ENCODE measurements at regions not wholly inside any gene's neighbourhood (a gene's known extent, or its start where the extent isn't known, plus 50 kb on each side); places are given as distances from the start of the nearest gene placed in this dataset.

DNA sequence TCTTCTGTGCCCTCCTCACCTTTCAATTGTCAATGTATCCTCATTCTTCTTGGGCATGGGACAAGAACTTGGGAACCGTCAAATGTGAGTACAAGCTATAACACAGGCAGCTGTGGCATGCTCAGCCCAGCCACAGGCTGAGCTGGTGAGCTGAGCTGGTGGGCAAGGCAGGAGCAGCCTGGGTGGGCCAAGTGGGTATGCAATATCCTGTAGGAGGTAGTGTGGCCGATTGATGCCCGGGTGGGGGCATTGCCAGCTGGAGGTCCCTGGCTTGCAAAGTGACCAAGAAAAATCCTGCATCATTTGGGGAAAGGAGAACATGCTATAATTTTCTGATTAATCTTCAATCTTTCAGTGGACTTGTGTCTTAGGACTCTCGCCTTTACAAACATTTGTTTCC lies 507.2 kb upstream of the SLC10A2 start:
- H3K27ac Mint-ChIP-seq = no peak overlapping the region
- intact Hi-C loops (cut with micrococcal nuclease) = no loop called here
- H3K36me3 Mint-ChIP-seq (ENCODE audit: low read depth) = no peaks in the 10 kb centered on the region
- H3K27me3 Mint-ChIP-seq = no peaks in the 10 kb centered on the region
- DNase-seq = no peak
- peaks cover 4% of the 10 kb centered on the region for H3K9me3 Mint-ChIP-seq
- ChIA-PET POLR2A (no interaction called here), CTCF (no interaction called here)
- TF ChIP-seq, protein P1, sequence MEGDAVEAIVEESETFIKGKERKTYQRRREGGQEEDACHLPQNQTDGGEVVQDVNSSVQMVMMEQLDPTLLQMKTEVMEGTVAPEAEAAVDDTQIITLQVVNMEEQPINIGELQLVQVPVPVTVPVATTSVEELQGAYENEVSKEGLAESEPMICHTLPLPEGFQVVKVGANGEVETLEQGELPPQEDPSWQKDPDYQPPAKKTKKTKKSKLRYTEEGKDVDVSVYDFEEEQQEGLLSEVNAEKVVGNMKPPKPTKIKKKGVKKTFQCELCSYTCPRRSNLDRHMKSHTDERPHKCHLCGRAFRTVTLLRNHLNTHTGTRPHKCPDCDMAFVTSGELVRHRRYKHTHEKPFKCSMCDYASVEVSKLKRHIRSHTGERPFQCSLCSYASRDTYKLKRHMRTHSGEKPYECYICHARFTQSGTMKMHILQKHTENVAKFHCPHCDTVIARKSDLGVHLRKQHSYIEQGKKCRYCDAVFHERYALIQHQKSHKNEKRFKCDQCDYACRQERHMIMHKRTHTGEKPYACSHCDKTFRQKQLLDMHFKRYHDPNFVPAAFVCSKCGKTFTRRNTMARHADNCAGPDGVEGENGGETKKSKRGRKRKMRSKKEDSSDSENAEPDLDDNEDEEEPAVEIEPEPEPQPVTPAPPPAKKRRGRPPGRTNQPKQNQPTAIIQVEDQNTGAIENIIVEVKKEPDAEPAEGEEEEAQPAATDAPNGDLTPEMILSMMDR (IDR thresholded peaks at IDR 0.05) = no peak
- no peaks in the 10 kb centered on the region for H3K4me1 Mint-ChIP-seq (ENCODE audit: low read depth)
- H3K4me3 Mint-ChIP-seq = no peak overlapping the region
- no peak for ATAC-seq

DNA sequence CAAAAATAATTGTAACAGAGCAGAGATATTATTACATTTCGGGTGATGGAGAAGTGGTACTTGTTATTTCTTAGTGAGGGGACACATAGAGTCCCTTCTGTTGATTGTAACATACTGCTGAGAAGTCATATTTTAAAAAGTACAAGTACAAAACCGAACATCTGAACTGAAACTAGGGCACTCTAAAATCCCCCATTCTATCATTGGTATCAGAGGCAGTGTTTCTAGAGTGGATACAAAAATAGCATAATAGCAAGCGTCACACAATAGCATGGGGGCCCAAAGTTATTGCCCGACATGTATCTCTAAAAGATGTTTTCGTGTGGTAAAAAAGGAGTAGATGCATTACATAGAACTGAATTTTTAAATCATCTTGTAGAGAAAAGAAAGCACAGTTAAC lies 502.1 kb upstream of the SLC10A2 start:
- Mint-ChIP-seq H3K4me1 (ENCODE audit: low read depth) (no peaks in the 10 kb centered on the region), H3K27me3 (no peaks in the 10 kb centered on the region), H3K9me3 (peaks cover 5% of the 10 kb centered on the region), H3K27ac (no peak overlapping the region), H3K36me3 (ENCODE audit: low read depth) (no peaks in the 10 kb centered on the region), H3K4me3 (no peak overlapping the region)
- DNase-seq (no peak), ATAC-seq (no peak)
- intact Hi-C loops (cut with micrococcal nuclease) = no loop called here
- TF ChIP-seq, protein P1 (IDR thresholded peaks at IDR 0.05) = no peak
- ChIA-PET CTCF (no interaction called here), POLR2A (no interaction called here)

DNA sequence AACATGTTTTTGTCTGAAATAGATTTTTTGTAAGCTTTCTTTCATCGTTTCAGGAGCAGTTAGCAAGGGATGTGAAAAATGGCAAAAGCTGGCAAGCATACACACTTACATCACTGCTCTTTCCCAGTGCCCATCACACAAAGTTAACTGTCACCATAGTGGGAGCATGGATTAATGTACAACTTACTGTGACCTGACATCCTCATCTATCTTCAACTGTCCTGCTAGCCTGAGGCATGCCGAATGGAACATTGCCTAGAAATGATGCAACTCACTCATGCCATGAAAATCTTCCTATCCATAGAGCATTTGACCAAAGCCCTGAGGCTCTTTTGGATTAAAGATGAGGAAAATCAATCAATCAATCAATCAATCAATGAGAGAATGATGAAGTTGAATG lies 491.7 kb upstream of the SLC10A2 start:
- ChIA-PET POLR2A (no interaction called here), CTCF (no interaction called here)

DNA sequence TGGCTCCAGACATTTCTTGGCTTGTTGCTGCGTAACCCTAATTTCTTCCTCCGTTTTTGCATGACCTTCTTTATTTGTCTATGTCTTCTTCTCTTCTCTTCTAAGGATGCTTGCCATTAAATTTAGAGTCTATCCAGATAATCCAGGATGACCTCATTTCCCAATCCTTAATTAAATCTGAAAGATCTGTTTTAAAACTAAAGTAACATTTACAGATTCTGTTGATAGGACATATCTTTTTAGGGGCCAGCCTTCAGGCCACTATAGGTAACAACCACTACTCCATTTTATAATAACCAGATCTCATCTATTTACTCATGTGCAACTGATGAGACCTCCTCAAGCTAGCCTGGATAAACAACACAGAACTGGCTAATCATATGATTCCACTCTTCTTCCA lies 490.5 kb upstream of the SLC10A2 start:
- TF ChIP-seq, protein P1 (IDR thresholded peaks at IDR 0.05) = no peak
- ATAC-seq = no peak
- Mint-ChIP-seq H3K27ac (no peak overlapping the region), H3K9me3 (peaks cover 4% of the 10 kb centered on the region), H3K36me3 (ENCODE audit: low read depth) (no peaks in the 10 kb centered on the region), H3K4me3 (no peak overlapping the region), H3K4me1 (ENCODE audit: low read depth) (no peaks in the 10 kb centered on the region), H3K27me3 (no peaks in the 10 kb centered on the region)
- DNase-seq = no peak
- ChIA-PET CTCF (no interaction called here), POLR2A (no interaction called here)
- intact Hi-C loops (cut with micrococcal nuclease) = no loop called here

More for the DNA sequence above, 491.7 kb upstream of the SLC10A2 start:
- TF ChIP-seq, protein P1 (IDR thresholded peaks at IDR 0.05) = no peak
- Mint-ChIP-seq H3K4me1 (ENCODE audit: low read depth) (no peaks in the 10 kb centered on the region), H3K9me3 (peaks cover 4% of the 10 kb centered on the region), H3K27me3 (no peaks in the 10 kb centered on the region), H3K36me3 (ENCODE audit: low read depth) (no peaks in the 10 kb centered on the region), H3K4me3 (no peak overlapping the region), H3K27ac (no peak overlapping the region)
- DNase-seq (no peak), ATAC-seq (no peak)
- intact Hi-C loops (cut with micrococcal nuclease) = no loop called here

DNA sequence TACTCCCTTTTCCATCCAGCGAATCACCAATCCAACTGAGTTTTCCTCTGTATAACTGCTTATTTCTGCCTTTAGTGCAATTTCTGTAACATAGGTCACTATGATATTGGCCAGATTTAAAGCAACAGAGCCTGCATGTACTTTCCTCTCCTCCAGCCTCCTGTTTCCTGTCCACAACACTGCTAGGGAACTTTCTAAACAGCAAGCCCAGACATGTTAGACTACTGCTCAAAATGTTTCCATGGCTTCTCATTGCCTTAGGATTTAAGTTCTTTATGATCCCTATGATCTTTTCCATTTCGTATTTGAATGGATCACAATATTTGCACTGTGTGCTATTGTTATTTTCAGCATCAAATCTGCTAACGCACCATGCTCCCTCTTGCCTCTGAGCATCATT lies 481.7 kb upstream of the SLC10A2 start:
- ChIA-PET POLR2A (no interaction called here), CTCF (no interaction called here)
- intact Hi-C loops (cut with micrococcal nuclease) = no loop called here
- TF ChIP-seq, protein P1 (IDR thresholded peaks at IDR 0.05) = no peak
- H3K4me3 Mint-ChIP-seq = no peak overlapping the region
- DNase-seq (no peak), ATAC-seq (no peak)
- H3K4me1 Mint-ChIP-seq (ENCODE audit: low read depth) = no peaks in the 10 kb centered on the region
- peaks cover 19% of the 10 kb centered on the region for H3K9me3 Mint-ChIP-seq
- no peak overlapping the region for H3K27ac Mint-ChIP-seq
- no peaks in the 10 kb centered on the region for H3K27me3 Mint-ChIP-seq
- no peaks in the 10 kb centered on the region for H3K36me3 Mint-ChIP-seq (ENCODE audit: low read depth)

Data from activated CD8-positive, alpha-beta T cell treated with anti-CD3 and anti-CD28 coated beads for 36 hours (primary cell).